Activated gamma-delta T cell (primary cell): ENCODE measurements at regions not wholly inside any gene's neighbourhood (a gene's known extent, or its start where the extent isn't known, plus 50 kb on each side); places are given as distances from the start of the nearest gene placed in this dataset.

Experiments
- DNase-seq: peaks from one replicate; lab custom pipeline; 2025; lab: John Stamatoyannopoulos, UW

- DNase-seq: no peak
Observed at GRCh38 chr18:29080946-29081345, 904.0 kb upstream of the CDH2 start.

- no peak for DNase-seq
Observed at GRCh38 chr18:29078273-29078672, 901.3 kb upstream of the CDH2 start.

DNA sequence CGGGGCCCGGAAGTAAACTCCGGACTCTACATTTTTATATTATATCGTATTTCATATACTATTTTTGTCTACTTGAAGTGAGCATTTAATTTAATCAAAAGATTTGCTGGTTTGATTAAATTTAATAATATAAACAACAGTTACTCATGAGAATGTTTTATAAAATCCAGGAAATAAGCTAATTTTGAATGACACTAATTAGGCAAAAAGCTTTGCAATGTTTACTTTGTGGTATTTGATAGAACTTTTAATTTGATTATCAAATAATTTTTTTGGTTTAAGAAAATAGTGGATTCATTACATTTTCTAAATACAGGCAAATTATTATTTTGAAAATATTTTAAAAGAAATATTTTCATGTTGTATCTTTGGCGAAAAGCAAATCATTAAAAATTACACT is 900.4 kb upstream of the CDH2 start:
- DNase-seq: no peak

- no peak for DNase-seq
Observed at GRCh38 chr18:29076645-29077044, 899.7 kb upstream of the CDH2 start.

GRCh38 chr18:29074147-29074546 is 897.2 kb upstream of the CDH2 start:
- no peak for DNase-seq

DNA sequence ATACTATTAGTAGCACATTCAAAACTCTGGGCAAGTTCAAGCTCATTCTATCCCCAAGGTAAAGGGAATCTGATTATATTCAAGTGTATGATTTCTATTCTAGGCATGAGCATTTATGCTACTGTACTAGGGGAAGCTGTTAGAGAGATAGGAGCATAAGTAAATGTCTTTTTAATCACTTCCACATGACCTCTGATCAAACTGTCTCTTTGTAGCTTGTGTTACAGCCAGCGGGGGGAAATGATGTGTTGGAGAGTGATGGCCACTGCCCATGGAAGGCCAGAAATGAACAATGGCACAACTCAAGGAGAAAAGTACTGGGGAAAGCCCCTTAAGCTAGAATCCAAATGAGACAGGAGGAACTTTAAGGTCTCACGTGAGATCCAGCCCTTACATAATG is 894.9 kb upstream of the CDH2 start:
- no peak for DNase-seq

DNA sequence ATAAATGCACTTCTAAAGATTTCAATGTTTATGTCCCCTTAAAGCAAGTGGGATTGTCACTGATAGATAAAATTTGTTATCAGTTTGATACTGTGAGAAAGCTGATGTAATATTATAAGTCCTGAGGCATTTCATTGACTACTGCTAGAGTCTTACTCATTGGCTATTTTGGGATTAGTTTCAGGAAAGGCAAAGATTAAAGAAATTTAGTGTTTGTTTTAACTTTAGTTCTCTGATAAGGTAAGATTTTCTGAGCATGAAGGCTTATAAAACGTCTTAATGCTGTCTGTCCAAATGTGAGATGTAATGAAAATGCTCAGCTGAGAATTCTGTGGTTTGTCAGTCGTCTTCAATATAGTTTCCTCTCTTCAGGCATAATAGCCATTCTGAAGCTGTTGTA is 886.4 kb upstream of the CDH2 start:
- DNase-seq: no peak

DNA sequence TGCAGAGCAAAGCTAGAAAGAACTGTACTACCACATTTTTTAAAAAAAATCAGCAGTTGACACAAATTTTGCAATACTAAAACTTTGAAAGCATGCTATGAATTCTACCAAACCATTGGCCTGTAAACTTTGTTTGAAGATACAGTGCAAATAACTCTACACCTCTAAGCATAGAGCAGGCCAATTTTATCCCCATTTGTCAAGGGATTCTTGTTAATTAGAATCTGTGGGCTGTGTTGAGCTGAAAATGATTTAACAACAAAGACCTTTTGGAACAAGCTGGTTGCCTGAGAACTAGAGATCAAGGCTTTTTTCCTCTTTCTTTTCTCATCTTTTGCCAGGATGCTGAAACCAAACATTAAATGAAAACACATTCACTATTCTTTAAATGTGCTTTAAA is 886.0 kb upstream of the CDH2 start:
- no peak for DNase-seq

DNA sequence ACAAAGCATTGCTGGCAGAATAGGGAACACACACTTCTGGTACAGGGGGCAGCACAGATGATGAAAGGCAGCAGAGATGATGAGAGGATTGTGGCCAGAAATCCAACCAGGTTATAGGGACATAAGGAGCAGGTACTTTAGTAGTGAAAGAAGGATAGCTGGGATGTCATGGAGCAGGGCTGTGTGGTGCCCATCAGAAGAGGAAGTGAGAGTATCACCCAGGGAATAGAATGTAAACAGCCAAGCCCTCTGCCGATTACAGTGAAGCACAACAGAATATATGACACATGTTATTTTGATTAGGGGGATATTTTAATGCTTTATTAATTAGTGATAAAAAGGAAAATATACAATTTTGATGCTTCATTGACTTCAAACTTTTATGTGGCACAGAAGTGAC is 883.4 kb upstream of the CDH2 start:
- no peak for DNase-seq

DNA sequence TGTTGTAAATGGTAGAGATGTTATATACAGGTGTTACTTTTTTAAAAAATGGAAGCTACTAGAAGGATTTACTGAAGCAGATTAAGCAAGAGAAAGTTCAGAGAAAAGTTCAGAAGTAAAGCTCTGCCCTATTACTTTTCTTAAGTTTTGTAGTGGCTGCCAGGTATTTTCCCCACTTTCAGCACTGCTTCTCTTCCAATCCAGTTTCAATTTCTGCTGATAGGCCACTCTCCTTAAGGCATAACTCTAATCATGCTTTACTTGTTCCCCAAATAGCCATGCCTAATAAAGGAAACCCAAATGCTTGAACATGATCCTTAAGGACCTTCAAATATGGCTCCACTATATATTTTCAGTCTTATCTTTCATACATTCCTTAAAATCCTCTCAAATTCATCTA is 880.8 kb upstream of the CDH2 start:
- no peak for DNase-seq

- no peak for DNase-seq
Observed at GRCh38 chr18:29056800-29057199, 879.9 kb upstream of the CDH2 start.

GRCh38 chr18:29041976-29042375 is 865.0 kb upstream of the CDH2 start:
- no peak for DNase-seq

- no peak for DNase-seq
Observed at GRCh38 chr18:29034113-29034856, 857.4 kb upstream of the CDH2 start.

DNA sequence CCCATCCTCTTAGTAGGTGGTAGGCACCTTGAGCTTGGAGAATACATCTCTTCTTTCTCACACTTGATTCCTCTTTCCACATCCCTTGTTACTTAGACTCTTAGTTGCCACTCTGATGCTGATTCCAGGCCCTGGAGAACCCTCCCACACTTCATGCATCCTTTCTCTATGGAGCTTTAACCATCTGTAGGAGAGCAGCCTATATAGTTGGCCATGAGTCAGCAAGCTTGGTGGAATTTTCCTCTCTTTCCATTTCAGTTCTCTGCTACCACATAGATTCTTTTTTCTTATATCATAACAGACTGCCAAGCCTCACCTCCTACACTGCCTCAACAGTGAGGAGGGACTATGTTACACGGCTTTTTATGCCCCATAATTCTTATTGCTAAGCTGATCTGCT is 851.6 kb upstream of the CDH2 start:
- no peak for DNase-seq

- DNase-seq: no peak
Observed at GRCh38 chr18:29018976-29019375, 842.0 kb upstream of the CDH2 start.

- DNase-seq: no peak
Observed at GRCh38 chr18:29012883-29013465, 836.0 kb upstream of the CDH2 start.

DNA sequence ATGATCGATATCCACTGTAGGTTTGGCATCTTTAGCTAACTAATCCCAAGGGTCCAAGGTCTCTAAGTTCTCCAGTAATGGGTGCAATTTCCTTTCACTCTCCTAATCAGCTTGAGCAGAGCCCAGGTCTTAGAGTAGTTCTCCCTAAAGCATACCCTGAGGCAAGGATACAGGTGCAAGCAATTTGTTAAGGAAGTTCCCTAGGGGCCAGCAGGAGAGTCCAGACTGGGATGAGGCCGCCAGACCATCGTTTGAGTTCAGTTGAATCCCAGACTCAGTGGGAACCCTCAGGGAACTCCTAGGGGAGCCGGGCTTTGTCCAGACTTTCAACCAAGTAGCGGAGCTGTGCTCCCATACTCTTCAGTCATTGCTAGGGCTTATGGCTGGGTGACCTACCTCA is 835.4 kb upstream of the CDH2 start:
- no peak for DNase-seq

GRCh38 chr18:29009250-29009803 is 832.4 kb upstream of the CDH2 start:
- DNase-seq: no peak

GRCh38 chr18:29008809-29009208 is 831.9 kb upstream of the CDH2 start:
- no peak for DNase-seq

DNA sequence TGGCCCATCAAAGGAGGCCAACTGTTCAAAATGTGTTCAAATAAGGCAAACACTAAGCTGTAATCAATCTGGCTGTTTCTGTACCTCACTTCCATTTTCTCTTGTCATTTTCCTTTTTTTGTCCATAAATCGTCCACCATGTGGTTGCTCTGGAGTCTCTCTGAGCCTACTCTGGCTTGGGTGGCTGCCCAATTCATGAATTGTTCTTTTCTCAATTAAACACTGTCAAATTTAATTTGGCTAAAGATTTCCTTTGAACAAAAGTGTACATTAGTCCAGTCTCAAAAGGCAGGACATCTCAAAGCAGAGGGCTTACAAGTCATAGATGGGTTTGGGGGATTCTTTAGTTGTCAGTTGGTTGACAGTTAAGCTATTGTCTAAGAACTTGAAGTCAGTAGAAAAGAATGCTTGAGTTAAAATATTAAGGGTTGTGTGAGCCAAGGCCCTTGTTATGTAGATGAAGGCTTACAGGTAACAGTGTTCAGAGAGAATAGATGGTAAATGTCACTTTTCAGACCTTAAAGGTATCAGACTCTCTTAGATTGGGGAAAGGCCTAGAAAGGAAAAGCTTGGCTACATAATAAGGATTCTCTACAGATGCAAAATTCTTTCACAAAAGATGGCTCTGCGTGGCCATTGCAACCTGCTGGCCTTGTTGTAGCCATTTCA is 831.2 kb upstream of the CDH2 start:
- no peak for DNase-seq

- no peak for DNase-seq
Observed at GRCh38 chr18:29004921-29005320, 828.0 kb upstream of the CDH2 start.

- DNase-seq: no peak
Observed at GRCh38 chr18:29003194-29003593, 826.3 kb upstream of the CDH2 start.

GRCh38 chr18:29002747-29003146 is 825.8 kb upstream of the CDH2 start:
- DNase-seq: no peak
